BE2C (cell line): ENCODE measurements at regions not wholly inside any gene's neighbourhood (a gene's known extent, or its start where the extent isn't known, plus 50 kb on each side); places are given as distances from the start of the nearest gene placed in this dataset.

Experiments used
- DNase-seq: peaks from one replicate; pipeline ENCODE4 v3.0.0-alpha.2; 2020
- H3K27me3 ChIP-seq: fragments of 250-450 bp; sonication (Bioruptor Pico); 2 replicates; pipeline ENCODE4 v1.5.1; 2020; ENCODE audit warnings: mild to moderate bottlenecking
- H3K36me3 ChIP-seq: fragments of 250-450 bp; sonication (Bioruptor Pico); 2 replicates; pipeline ENCODE4 v1.5.1; 2020; ENCODE audit warnings: mild to moderate bottlenecking
- H3K4me1 ChIP-seq: fragments of 250-450 bp; sonication (Bioruptor Pico); 2 replicates; pipeline ENCODE4 v1.5.1; 2020
- H3K4me3 ChIP-seq: 2 replicates; pipeline ENCODE4 v1.5.1; 2011; ENCODE audit warnings: low read depth, low read length
- H3K9me3 ChIP-seq: fragments of 250-450 bp; sonication (Bioruptor Pico); 2 replicates; pipeline ENCODE4 v1.5.1; 2020
- TF ChIP-seq, protein P1 (sequence below): IDR thresholded peaks from 2 replicates; pipeline ENCODE4 v1.5.1; 2012; ENCODE audit warnings: mild to moderate bottlenecking, low read depth, low read length

DNA sequence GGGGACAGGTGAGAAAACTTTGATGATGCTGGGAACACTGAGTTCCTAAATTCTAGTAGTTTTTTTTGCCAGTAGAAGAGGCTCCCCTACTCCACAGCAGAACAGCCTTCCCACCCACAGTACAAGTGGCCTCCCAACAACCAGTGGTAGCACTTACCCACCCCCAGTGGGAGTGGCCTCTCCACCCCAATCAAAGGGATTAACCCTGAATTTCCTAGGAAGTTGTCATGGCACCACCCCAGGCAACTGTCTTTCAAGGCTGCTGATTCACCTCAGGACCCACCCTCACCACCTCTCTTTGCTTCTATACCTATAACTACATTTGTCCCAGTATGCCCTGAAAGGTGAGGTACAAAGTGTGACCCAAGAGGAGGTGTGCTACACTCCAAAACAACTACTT, 81.4 kb upstream of the PRDX6 start:
- TF ChIP-seq, protein P1, sequence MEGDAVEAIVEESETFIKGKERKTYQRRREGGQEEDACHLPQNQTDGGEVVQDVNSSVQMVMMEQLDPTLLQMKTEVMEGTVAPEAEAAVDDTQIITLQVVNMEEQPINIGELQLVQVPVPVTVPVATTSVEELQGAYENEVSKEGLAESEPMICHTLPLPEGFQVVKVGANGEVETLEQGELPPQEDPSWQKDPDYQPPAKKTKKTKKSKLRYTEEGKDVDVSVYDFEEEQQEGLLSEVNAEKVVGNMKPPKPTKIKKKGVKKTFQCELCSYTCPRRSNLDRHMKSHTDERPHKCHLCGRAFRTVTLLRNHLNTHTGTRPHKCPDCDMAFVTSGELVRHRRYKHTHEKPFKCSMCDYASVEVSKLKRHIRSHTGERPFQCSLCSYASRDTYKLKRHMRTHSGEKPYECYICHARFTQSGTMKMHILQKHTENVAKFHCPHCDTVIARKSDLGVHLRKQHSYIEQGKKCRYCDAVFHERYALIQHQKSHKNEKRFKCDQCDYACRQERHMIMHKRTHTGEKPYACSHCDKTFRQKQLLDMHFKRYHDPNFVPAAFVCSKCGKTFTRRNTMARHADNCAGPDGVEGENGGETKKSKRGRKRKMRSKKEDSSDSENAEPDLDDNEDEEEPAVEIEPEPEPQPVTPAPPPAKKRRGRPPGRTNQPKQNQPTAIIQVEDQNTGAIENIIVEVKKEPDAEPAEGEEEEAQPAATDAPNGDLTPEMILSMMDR: no peak
- no peaks in the 10 kb centered on the region for H3K4me1 ChIP-seq
- DNase-seq: no peak

DNA sequence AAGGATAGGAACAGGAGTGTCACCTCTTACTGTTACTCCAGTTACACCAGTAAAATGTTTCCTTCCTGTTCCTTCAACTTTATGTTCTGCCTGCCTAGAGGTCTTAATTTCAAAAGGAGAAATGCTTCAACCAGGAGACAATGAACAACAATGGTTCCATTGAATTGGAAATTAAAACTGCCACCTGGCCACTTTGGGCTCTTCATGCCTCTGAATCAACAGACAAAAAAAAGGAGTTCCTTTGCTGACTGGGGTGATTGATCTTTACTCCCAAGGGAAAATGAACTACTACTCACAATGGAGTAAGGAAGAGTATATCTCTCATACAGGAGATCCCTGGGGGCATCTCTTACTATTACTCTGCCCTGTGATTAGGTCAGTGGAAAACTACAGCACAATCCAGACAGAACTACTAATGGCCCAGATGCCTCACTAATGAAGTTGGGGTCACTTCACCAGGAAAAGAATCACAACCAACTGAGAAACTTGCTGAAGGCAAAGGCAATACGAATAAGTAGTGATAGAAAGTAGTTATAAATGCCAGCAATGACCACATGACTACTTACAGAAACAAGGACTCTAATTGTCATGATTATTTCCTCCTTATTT, 76.6 kb upstream of the PRDX6 start:
- H3K27me3 ChIP-seq: no peaks in the 10 kb centered on the region
- H3K36me3 ChIP-seq: no peaks in the 10 kb centered on the region
- TF ChIP-seq, protein P1: no peak
- DNase-seq: no peak
- H3K4me3 ChIP-seq: no peak overlapping the region
- no peaks in the 10 kb centered on the region for H3K4me1 ChIP-seq
- no peaks in the 10 kb centered on the region for H3K9me3 ChIP-seq

More for the DNA sequence above, 81.4 kb upstream of the PRDX6 start:
- Histone ChIP-seq H3K27me3 (no peaks in the 10 kb centered on the region), H3K4me3 (no peak overlapping the region), H3K9me3 (no peaks in the 10 kb centered on the region), H3K36me3 (no peaks in the 10 kb centered on the region)

GRCh38 chr1:173403996-173404395, 73.1 kb upstream of the PRDX6 start:
- no peak for DNase-seq
- Histone ChIP-seq H3K36me3 (no peaks in the 10 kb centered on the region), H3K4me1 (no peaks in the 10 kb centered on the region), H3K4me3 (no peak overlapping the region), H3K9me3 (no peaks in the 10 kb centered on the region), H3K27me3 (no peaks in the 10 kb centered on the region)
- TF ChIP-seq, protein P1: no peak

DNA sequence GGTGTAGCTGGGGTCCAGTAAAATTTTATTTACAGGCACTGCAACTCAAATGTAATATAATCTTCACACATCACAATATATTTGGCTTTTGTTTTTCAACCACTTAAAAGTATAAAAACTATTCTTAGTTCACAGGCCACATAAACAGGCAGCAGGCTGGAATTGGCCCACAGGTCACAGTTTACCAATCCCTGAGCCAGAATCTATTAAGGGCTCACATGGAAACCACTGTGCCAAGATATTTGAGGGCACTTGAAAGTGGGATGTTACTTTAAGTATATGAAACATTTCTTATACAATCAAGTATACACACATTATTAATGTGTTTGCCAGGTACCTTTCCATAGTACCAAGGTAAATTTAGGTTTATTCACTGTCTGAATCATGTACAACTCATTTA, 71.9 kb upstream of the PRDX6 start:
- Histone ChIP-seq H3K9me3 (no peaks in the 10 kb centered on the region), H3K27me3 (no peaks in the 10 kb centered on the region), H3K36me3 (no peaks in the 10 kb centered on the region), H3K4me3 (no peak overlapping the region), H3K4me1 (no peaks in the 10 kb centered on the region)
- DNase-seq: no peak
- TF ChIP-seq, protein P1: no peak

DNA sequence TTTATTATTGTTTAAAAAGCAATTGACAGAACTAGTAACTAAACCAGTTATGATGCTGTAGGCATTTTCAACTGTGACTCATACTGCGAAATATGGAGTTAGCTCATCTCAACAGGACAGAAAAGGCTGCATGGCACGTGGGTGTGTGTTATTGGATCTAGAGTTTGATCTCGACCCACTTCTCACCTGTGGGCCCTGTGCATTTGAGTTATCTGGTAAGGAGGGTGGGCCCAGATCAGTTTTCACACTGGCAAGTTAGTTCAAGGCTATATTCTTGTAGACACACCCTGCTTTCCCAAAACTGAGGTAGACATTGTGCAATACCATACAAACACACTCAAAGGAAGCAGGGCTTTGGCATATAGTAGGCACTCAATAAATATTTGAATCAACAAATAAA, 71.3 kb upstream of the PRDX6 start:
- Histone ChIP-seq H3K36me3 (no peaks in the 10 kb centered on the region), H3K9me3 (no peaks in the 10 kb centered on the region), H3K4me3 (no peak overlapping the region), H3K27me3 (no peaks in the 10 kb centered on the region), H3K4me1 (no peaks in the 10 kb centered on the region)
- DNase-seq: no peak
- TF ChIP-seq, protein P1: no peak

- Histone ChIP-seq H3K36me3 (no peaks in the 10 kb centered on the region), H3K9me3 (no peaks in the 10 kb centered on the region), H3K4me1 (no peaks in the 10 kb centered on the region), H3K27me3 (no peaks in the 10 kb centered on the region), H3K4me3 (no peak overlapping the region)
- TF ChIP-seq, protein P1: no peak
- DNase-seq: no peak
Measured at GRCh38 chr1:173406783-173407230, 70.3 kb upstream of the PRDX6 start.
